PFSK-1 (cell line): ENCODE measurements at regions not wholly inside any gene's neighbourhood (a gene's known extent, or its start where the extent isn't known, plus 50 kb on each side); places are given as distances from the start of the nearest gene placed in this dataset.

ENCODE experiments used
- FOXP2 ChIP-seq: optimal IDR thresholded peaks from 2 replicates; pipeline ENCODE3; 2011; ENCODE audit warnings: borderline replicate concordance, control low read depth, inconsistent platforms; ENCODE audit not compliant: insufficient read depth; ENCODE audit errors: extremely low read length, extremely low read depth
- POLR2AphosphoS5 ChIP-seq: IDR thresholded peaks from 2 replicates; pipeline ENCODE4 v1.6.1; 2012; ENCODE audit warnings: low read depth, mild to moderate bottlenecking, control low read depth, low read length, moderate library complexity
- SIN3A ChIP-seq: IDR thresholded peaks from 2 replicates; pipeline ENCODE4 v1.6.1; 2012; ENCODE audit warnings: mild to moderate bottlenecking, low read length, moderate library complexity, borderline replicate concordance; ENCODE audit not compliant: insufficient read depth
- TAF1 ChIP-seq: IDR thresholded peaks from 2 replicates; pipeline ENCODE4 v1.6.1; 2012; ENCODE audit warnings: low read length, control low read depth, borderline replicate concordance; ENCODE audit not compliant: insufficient read depth
- TF ChIP-seq, protein P1 (sequence below), 2 experiments: IDR thresholded peaks; 2 replicates each; pipeline versions ENCODE4 v1.6.1 to v1.8.0; 2011 to 2012; ENCODE audit warnings: low read depth in 2 of 2, low read length in 2 of 2, control low read depth in 1 of 2, inconsistent platforms in 1 of 2, mild to moderate bottlenecking in 1 of 2, moderate library complexity in 1 of 2; ENCODE audit not compliant: insufficient read depth in 1 of 2

GRCh38 chr9:129284607-129285291, 106.7 kb upstream of the IER5L start:
- no peak for TF ChIP-seq TAF1
- TF ChIP-seq, protein P1, sequence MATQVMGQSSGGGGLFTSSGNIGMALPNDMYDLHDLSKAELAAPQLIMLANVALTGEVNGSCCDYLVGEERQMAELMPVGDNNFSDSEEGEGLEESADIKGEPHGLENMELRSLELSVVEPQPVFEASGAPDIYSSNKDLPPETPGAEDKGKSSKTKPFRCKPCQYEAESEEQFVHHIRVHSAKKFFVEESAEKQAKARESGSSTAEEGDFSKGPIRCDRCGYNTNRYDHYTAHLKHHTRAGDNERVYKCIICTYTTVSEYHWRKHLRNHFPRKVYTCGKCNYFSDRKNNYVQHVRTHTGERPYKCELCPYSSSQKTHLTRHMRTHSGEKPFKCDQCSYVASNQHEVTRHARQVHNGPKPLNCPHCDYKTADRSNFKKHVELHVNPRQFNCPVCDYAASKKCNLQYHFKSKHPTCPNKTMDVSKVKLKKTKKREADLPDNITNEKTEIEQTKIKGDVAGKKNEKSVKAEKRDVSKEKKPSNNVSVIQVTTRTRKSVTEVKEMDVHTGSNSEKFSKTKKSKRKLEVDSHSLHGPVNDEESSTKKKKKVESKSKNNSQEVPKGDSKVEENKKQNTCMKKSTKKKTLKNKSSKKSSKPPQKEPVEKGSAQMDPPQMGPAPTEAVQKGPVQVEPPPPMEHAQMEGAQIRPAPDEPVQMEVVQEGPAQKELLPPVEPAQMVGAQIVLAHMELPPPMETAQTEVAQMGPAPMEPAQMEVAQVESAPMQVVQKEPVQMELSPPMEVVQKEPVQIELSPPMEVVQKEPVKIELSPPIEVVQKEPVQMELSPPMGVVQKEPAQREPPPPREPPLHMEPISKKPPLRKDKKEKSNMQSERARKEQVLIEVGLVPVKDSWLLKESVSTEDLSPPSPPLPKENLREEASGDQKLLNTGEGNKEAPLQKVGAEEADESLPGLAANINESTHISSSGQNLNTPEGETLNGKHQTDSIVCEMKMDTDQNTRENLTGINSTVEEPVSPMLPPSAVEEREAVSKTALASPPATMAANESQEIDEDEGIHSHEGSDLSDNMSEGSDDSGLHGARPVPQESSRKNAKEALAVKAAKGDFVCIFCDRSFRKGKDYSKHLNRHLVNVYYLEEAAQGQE (IDR thresholded peaks at IDR 0.05; ENCODE audit: insufficient read depth in 1 of 2, low read depth in 2 of 2, low read length in 2 of 2): no peak
- no peak for TF ChIP-seq POLR2AphosphoS5
- no peak for TF ChIP-seq SIN3A
- no peak for TF ChIP-seq FOXP2
